PC-9 (cell line): ENCODE measurements at regions not wholly inside any gene's neighbourhood (a gene's known extent, or its start where the extent isn't known, plus 50 kb on each side); places are given as distances from the start of the nearest gene placed in this dataset.

ENCODE experiments used
- EZH2 ChIP-seq: fragments of 200-600 bp; sonication (generic); IDR thresholded peaks from 2 replicates; pipeline ENCODE4 v1.8.0; 2017; ENCODE audit warnings: antibody characterized with exemption, low read depth
- TF ChIP-seq, protein P1 (sequence below): fragments of 200-600 bp; sonication (generic); conservative IDR thresholded peaks from 2 replicates; pipeline ENCODE4 v1.6.1; 2017; ENCODE audit warnings: mixed run types, antibody characterized with exemption, mild to moderate bottlenecking, moderate library complexity

DNA sequence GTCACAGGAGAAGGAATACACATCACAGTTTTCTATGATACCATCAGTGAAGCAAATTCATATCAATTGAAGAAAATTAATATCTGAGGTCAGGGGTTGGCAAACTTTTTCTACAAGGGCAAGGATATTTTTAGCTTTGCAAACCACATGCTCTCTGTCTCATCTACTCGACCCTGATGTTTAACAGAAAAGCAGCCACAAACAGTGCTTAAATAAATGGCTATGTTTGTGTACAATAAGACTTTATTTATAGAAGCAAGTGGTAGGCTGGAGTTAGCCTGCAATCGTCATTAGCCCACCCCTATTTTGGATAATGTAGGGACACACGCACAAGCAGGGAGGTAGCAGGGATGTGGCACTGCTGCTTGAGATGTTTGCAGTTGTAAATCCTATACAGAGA, 251.4 kb downstream of the CETN3 start:
- no peak for TF ChIP-seq EZH2
- TF ChIP-seq, protein P1, sequence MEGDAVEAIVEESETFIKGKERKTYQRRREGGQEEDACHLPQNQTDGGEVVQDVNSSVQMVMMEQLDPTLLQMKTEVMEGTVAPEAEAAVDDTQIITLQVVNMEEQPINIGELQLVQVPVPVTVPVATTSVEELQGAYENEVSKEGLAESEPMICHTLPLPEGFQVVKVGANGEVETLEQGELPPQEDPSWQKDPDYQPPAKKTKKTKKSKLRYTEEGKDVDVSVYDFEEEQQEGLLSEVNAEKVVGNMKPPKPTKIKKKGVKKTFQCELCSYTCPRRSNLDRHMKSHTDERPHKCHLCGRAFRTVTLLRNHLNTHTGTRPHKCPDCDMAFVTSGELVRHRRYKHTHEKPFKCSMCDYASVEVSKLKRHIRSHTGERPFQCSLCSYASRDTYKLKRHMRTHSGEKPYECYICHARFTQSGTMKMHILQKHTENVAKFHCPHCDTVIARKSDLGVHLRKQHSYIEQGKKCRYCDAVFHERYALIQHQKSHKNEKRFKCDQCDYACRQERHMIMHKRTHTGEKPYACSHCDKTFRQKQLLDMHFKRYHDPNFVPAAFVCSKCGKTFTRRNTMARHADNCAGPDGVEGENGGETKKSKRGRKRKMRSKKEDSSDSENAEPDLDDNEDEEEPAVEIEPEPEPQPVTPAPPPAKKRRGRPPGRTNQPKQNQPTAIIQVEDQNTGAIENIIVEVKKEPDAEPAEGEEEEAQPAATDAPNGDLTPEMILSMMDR = no peak
